Loucy (cell line): ENCODE measurements at regions not wholly inside any gene's neighbourhood (a gene's known extent, or its start where the extent isn't known, plus 50 kb on each side); places are given as distances from the start of the nearest gene placed in this dataset.

Source experiments
- EZH2phosphoT487 ChIP-seq: fragments of 200-600 bp; IDR thresholded peaks from 2 replicates; pipeline ENCODE4 v1.6.1; 2018; ENCODE audit warnings: antibody characterized with exemption, mild to moderate bottlenecking, moderate library complexity, borderline replicate concordance
- TF ChIP-seq, protein P1 (sequence below): fragments of 200-600 bp; sonication (generic); conservative IDR thresholded peaks from 2 replicates; pipeline ENCODE4 v1.5.1; 2014; ENCODE audit warnings: mild to moderate bottlenecking, antibody characterized with exemption, low read length

DNA sequence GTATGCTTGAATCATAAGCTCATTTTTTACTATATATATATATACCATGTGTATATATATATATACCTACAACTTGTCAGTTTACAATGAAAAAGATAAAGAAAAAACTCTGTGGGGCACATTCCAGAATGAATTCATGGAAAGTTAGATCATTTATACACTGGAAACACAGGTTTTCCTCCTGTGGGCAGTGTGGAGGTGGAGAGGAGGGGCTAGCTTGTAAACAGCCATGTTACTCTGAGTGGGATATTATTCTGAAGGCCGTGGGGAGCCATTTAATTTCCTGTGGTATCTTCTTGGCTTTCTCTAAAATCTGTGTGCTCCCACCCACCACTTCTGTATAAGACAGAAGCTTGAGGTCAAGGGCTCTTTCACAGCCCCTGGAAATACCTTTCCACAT is 273.4 kb upstream of the MTNR1B start:
- TF ChIP-seq, protein P1, sequence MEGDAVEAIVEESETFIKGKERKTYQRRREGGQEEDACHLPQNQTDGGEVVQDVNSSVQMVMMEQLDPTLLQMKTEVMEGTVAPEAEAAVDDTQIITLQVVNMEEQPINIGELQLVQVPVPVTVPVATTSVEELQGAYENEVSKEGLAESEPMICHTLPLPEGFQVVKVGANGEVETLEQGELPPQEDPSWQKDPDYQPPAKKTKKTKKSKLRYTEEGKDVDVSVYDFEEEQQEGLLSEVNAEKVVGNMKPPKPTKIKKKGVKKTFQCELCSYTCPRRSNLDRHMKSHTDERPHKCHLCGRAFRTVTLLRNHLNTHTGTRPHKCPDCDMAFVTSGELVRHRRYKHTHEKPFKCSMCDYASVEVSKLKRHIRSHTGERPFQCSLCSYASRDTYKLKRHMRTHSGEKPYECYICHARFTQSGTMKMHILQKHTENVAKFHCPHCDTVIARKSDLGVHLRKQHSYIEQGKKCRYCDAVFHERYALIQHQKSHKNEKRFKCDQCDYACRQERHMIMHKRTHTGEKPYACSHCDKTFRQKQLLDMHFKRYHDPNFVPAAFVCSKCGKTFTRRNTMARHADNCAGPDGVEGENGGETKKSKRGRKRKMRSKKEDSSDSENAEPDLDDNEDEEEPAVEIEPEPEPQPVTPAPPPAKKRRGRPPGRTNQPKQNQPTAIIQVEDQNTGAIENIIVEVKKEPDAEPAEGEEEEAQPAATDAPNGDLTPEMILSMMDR, result no peak
- TF ChIP-seq EZH2phosphoT487, result no peak
